ENCODE measurements at regions not wholly inside any gene's neighbourhood (a gene's known extent, or its start where the extent isn't known, plus 50 kb on each side); places are given as distances from the start of the nearest gene placed in this dataset.
"Not testable (repeated sequence)": the region's sequence is repeated elsewhere in the genome, so short reads cannot be mapped to it uniquely, and the experiment has no call there.

GRCh38 chr2:44087036-44087713, 81.5 kb upstream of the PPM1B start:
- peak overlapping the region; percentile 62 for H3K4me2 ChIP-seq (ENCODE audit: low read length)
- BruUV-seq (replicated peaks): no TSS peak
- peaks cover 27% of the 10 kb centered on the region for H3K4me1 ChIP-seq (ENCODE audit: insufficient read depth, low read length, poor library complexity, severe bottlenecking)
- no peaks in the 10 kb centered on the region for H3K9me2 ChIP-seq (ENCODE audit: insufficient read depth, low read length)
- peak overlapping the region; percentile 73 for H2AFZ ChIP-seq (ENCODE audit: low read length)
- H4K20me1 ChIP-seq (ENCODE audit: insufficient read depth, low read length): no peaks in the 10 kb centered on the region
- POLR2A ChIA-PET: no interaction called here
- CTCF ChIA-PET (ENCODE audit: unreplicated experiment): interaction anchor here (1.0 kb wide), 1 partner anchor 46 kb away, joined by 3 read pairs; no protein-coding TSS in a partner anchor
- TF ChIP-seq EZH2phosphoT487 (IDR thresholded peaks at IDR 0.05; ENCODE audit: borderline replicate concordance, low read depth, low read length) (no peak), CTCF (conservative IDR thresholded peaks at IDR 0.05; ENCODE audit: low read length) (peak; percentile 92)
- intact Hi-C loops (cut with micrococcal nuclease; ENCODE audit: unreplicated experiment): loop anchor here (1.0 to 5.0 kb wide), 6 partner anchors 42 to 392 kb away; partner anchors contain the start of gene PPM1B
- DNase-seq (ENCODE audit: low spot score): peak; percentile 86
- H3K79me2 ChIP-seq (ENCODE audit: insufficient read depth, low read depth, low read length): no peaks in the 10 kb centered on the region
- peak overlapping the region; percentile 56 for H3K4me3 ChIP-seq (ENCODE audit: low read depth, low read length, poor library complexity, severe bottlenecking)
- H3K36me3 ChIP-seq (ENCODE audit: insufficient read depth, low read length): no peaks in the 10 kb centered on the region
- no peak overlapping the region for H3K27ac ChIP-seq (ENCODE audit: low read depth, low read length, poor library complexity, severe bottlenecking)
- no peaks in the 10 kb centered on the region for H3K9me3 ChIP-seq (ENCODE audit: low read length)

DNA sequence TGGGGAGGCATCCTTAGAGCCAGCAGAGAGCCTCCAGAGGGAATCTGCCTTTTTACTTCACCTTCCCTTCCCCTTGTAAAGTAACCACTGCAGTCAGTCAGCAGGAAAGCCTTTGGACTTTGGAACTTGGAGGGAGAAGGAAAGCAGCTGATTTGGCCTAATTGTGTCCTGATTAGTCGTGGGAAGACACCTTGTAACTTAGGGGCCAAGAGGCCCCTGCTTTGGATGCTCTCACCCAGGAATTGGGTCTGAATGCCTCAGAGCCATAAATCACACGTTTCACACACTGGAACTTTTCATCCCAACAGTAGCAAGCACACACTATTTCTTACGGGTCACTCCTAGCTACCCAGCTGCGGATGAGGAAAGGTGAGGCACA, 81.0 kb upstream of the PPM1B start:
- no peaks in the 10 kb centered on the region for H4K20me1 ChIP-seq (ENCODE audit: insufficient read depth, low read length)
- H2AFZ ChIP-seq (ENCODE audit: low read length): peak overlapping the region; percentile 73
- ChIA-PET CTCF (ENCODE audit: unreplicated experiment) (interaction anchor here (0.5 to 0.8 kb wide), 2 partner anchors 13 to 44 kb away, joined by 3 read pairs; no protein-coding TSS in a partner anchor), POLR2A (no interaction called here)
- peak overlapping the region; percentile 62 for H3K4me2 ChIP-seq (ENCODE audit: low read length)
- H3K79me2 ChIP-seq (ENCODE audit: insufficient read depth, low read depth, low read length): no peaks in the 10 kb centered on the region
- peaks cover 27% of the 10 kb centered on the region for H3K4me1 ChIP-seq (ENCODE audit: insufficient read depth, low read length, poor library complexity, severe bottlenecking)
- H3K27ac ChIP-seq (ENCODE audit: low read depth, low read length, poor library complexity, severe bottlenecking): no peak overlapping the region
- intact Hi-C loops (cut with micrococcal nuclease; ENCODE audit: unreplicated experiment): loop anchor here (1.0 to 5.0 kb wide), 6 partner anchors 43 to 392 kb away; partner anchors contain the start of gene PPM1B
- no TSS peak for BruUV-seq (replicated peaks)
- peak overlapping the region; percentile 56 for H3K4me3 ChIP-seq (ENCODE audit: low read depth, low read length, poor library complexity, severe bottlenecking)
- TF ChIP-seq EZH2phosphoT487 (IDR thresholded peaks at IDR 0.05; ENCODE audit: borderline replicate concordance, low read depth, low read length) (no peak), CTCF (conservative IDR thresholded peaks at IDR 0.05; ENCODE audit: low read length) (no peak)
- no peaks in the 10 kb centered on the region for H3K36me3 ChIP-seq (ENCODE audit: insufficient read depth, low read length)
- H3K9me2 ChIP-seq (ENCODE audit: insufficient read depth, low read length): no peaks in the 10 kb centered on the region
- no peaks in the 10 kb centered on the region for H3K9me3 ChIP-seq (ENCODE audit: low read length)
- no peak for DNase-seq (ENCODE audit: low spot score)

- H3K4me2 ChIP-seq (ENCODE audit: low read length); BruUV-seq (replicated peaks); H3K4me3 ChIP-seq (ENCODE audit: low read depth, low read length, poor library complexity, severe bottlenecking); H3K79me2 ChIP-seq (ENCODE audit: insufficient read depth, low read depth, low read length); H3K27ac ChIP-seq (ENCODE audit: low read depth, low read length, poor library complexity, severe bottlenecking); H3K36me3 ChIP-seq (ENCODE audit: insufficient read depth, low read length); CTCF ChIA-PET (ENCODE audit: unreplicated experiment); H2AFZ ChIP-seq (ENCODE audit: low read length); H3K9me3 ChIP-seq (ENCODE audit: low read length); H3K9me2 ChIP-seq (ENCODE audit: insufficient read depth, low read length); H4K20me1 ChIP-seq (ENCODE audit: insufficient read depth, low read length); DNase-seq (ENCODE audit: low spot score); intact Hi-C loops (cut with micrococcal nuclease; ENCODE audit: unreplicated experiment): not testable (repeated sequence)
- POLR2A ChIA-PET: interaction anchor here (0.7 kb wide), 1 partner anchor 9 kb away, joined by 4 read pairs; no protein-coding TSS in a partner anchor
- peaks cover 24% of the 10 kb centered on the region for H3K4me1 ChIP-seq (ENCODE audit: insufficient read depth, low read length, poor library complexity, severe bottlenecking)
These were observed 76.2 kb upstream of the PPM1B start for GRCh38 chr2:44092519-44092918.

All from OCI-LY7 (cell line).